HG02642 (cell line): ENCODE measurements at regions not wholly inside any gene's neighbourhood (a gene's known extent, or its start where the extent isn't known, plus 50 kb on each side); places are given as distances from the start of the nearest gene placed in this dataset.
"Not testable (repeated sequence)": the region's sequence is repeated elsewhere in the genome, so short reads cannot be mapped to it uniquely, and the experiment has no call there.

Experiments
- ATAC-seq: cut with Tn5 transposase; IDR thresholded peaks from one replicate; pipeline ENCODE4 v1.9.1; 2021; ENCODE audit warnings: mild to moderate bottlenecking; ENCODE audit not compliant: unreplicated experiment, poor library complexity

DNA sequence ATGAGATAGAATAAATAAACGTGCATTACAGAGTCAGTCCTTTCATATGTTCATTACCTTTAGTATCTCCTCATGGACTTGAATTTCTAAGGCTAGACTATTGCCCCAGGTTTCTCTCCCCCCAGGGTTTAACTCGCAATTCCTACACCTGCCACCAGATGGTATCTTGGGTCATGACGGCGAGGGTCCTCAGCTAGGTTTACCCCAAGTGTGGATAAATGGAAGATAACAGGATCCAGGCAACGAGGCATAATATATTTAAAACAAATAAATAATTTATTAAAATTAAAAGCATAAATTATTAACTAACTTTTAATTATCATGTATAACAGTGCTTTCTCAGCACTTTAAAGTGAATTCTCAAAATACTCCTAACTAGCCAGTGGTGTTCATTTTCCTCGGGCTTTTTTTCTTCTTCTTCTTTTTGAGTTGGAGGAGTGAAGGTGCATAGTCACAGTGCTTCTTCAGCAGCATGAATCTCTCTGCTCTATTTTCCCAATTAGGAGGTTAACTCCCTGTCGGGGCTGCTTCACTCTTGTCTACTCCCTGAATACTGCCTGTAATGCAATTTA is 243.5 kb upstream of the CAND1 start:
- peak; percentile 88 for ATAC-seq

DNA sequence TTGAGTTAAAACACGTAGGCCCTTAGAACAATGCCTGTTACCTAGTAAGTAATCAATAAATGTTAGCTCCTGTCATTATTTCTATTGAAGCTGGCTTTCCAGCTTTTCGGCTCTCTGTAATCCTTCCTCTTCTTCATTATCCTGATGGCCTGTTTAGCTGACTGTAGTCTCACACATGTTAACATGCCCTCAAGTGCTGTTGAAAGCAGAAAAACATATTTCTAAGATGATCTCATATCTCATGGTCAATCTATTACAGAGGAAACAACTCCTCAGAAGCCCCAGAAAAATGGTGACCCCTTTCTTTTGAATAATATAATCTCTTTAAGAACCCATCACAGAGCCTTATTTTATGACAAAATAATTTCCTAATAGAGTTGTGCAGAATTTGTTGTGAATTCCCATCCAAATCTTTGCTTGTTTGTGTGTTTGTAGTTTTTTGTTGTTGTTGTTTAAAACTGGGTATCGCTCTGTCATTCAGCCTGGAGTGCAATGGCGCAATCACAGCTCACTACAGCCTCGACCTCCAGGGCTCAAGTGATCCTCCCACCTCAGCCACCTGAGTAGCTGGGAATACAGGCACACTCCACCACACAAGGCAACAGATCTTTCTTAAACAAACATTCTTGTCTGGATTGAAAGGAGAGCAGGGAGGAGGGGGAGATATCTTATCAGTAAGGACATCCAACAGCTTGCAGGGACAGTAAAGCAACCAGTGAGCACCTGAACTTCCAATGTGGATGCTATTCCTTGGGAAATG is 242.5 kb upstream of the CAND1 start:
- no peak for ATAC-seq

- no peak for ATAC-seq
These were observed 240.6 kb upstream of the CAND1 start for GRCh38 chr12:67028529-67028928.

DNA sequence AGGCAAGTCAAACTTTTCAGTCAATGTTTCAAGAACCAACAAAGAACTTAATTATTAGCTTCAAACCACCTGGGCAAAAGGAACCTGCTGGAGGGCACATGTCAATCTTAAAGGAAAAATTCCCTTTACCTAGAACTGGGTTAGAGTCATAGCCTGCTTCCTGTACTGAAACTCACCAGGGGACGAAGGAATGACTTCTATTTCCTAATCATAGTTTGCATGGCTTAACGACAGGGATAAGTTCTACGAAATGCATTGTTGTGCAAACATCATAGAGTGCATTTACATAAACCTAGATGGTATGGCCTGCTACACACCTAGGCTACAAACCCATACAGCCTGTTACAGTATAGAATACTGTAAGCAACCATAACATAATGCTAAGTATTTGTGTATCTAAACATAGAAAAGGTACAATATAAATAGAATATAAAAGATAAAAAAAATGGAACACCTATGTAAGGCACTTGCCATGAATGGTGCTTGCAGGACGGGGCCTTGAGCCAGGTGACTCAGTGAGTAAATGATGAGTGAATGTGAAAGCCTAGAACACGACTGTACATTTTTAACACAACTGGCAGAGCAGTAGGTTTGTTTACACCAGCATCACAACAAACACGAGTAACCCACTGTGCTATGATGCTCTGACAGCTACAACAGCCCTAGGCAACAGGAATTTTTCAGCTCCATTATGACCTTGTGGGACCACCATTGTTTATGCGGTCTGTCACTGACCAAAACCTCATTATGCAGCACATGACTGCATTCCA is 234.9 kb upstream of the CAND1 start:
- ATAC-seq = no peak

- ATAC-seq = no peak
These were observed 234.0 kb upstream of the CAND1 start for GRCh38 chr12:67035121-67035520.

DNA sequence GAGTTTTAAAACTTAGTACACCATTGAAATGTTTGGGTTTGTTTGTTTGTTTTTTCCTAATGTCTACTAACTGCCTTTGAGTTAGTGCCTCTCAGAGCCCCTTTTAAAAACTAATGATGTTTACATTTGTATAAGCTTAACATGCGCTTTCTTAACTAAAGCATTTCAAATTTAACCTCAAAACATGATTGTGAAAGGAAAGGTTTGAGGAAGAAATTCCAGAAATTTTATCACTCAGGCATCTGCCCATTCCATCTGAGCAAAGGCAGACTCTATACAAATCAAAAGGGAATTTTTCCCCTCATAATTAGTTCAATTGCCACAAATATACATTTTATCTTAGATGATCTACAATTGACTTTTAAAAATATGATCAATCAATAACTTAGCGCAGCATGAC is 230.7 kb upstream of the CAND1 start:
- ATAC-seq = no peak

- no peak for ATAC-seq
These were observed 228.9 kb upstream of the CAND1 start for GRCh38 chr12:67039995-67040860.

DNA sequence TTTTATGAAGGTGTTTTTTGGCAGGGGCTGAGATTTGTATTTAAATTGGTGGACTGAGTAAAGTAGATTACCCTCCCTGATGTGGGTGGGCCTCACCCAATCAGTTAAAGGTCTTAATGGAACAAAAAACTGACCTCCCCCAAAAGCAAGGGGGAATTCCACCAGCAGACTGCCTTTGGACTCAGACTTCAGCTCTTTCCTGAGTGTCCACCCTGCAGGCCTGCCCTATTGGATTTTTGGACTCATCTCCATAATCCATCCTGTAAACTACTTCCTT is 228.4 kb upstream of the CAND1 start:
- no peak for ATAC-seq

- ATAC-seq = no peak
These were observed 226.4 kb upstream of the CAND1 start for GRCh38 chr12:67042697-67043131.

DNA sequence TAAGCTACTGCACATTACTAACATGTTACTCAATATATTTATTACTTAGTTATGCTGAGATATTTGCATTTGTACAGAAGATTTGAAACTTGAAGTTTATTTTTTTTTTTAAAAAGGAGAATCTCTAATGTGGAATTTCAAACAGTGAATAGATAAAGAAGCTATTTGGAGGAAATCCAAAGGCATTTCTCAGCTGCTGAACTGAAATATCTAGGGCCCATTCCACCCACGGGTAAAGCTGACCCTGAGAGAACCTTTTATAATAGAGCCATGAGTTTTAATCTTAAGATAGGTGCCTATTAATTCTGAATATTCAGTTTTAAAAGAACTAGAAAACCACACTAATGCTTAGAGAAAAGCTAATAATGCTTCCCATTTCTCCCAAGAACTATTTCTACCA is 225.4 kb upstream of the CAND1 start:
- no peak for ATAC-seq

DNA sequence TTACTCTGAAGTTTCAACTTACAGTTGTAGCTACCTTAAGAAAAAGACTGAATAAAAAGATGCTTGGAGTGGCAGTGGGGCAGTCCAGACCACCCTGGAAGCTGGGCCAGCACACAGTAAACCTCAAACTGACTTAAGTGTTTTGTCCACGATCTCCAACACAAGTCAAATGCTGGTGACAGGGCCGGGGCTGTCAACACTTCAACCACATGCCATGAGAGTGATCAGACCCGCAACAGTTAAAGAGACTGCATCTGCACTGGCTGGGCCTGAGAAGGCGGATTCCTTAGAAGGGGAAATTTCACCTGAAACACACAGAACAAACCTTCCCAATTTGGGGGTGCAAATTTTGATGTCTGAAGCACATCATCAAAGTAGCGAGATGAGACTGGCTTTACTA is 223.5 kb upstream of the CAND1 start:
- ATAC-seq = no peak

DNA sequence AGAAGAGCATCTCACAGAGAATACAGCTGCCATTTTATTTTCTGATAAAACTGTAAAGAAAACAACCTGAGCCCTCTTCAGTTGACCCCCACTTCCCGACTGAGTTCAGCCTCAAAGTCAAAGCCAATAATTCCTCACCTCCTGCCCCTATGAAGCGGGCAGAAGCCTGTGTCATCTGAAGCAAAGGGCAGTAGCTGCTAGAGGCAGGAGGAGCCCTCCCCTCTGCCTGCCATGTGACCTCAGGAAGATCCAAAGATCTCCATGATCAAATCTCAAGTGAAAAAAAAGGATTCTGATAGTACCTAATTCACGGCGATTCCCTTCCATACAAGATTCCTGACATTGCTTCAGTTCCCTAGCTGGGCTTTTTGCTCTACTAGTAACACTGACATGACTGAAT is 223.1 kb upstream of the CAND1 start:
- ATAC-seq = no peak

DNA sequence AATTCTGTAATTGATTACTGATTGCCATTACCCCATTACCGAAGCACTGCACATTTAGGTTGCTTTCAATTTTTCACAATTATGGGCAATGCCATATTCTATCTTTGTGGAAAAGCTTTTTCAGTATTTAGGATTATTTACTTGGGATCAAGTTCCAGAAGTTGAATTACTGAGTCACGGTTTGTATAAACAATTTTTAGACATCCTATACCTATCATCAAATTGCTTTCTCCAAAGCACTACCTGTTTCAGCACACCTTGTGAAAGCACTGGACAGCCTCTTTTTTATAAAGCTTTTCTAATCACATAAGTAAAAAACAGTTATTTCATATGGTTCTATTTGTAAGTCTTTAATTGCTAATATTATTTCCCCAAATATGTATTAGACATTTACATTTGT is 221.5 kb upstream of the CAND1 start:
- no peak for ATAC-seq

DNA sequence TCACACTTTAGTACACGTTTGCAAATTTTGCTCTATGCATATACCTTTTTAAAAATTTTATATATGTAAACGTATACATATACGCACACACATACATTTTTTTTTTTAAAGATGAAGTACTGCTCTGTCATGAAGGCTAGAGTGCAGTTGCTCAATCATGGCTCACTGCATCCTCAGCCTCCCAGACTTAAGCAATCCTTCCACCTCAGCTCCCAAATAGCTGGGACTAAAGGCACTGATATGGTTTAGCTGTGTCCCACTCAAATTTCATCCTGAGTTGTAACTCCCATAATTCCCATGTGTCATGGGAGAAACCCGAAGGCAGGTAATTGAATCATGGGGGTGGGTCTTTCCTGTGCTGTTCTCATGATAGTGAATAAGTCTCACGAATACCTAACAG is 220.8 kb upstream of the CAND1 start:
- ATAC-seq = no peak

GRCh38 chr12:67049199-67049598 is 220.0 kb upstream of the CAND1 start:
- not testable (repeated sequence) for ATAC-seq

- ATAC-seq = no peak
These were observed 216.2 kb upstream of the CAND1 start for GRCh38 chr12:67052981-67053380.

DNA sequence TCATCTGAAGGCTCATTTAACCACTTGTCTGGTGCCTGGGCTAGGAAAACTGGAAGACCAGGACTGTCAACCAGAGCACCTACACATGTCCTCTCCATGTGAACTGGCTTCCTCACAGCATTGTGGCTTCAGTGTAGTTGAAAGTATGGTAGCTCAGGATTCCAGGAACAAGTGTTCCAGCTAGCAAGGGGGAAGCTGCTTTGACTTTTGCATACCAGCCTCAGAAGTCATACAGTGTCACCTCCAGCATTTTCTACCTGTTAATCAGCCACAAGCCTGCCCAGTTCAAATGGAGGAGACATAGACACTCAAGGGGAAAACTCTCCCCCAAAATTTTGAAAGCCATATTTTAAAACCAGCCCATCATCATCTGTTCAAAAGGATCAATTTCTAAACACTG is 212.8 kb upstream of the CAND1 start:
- ATAC-seq = no peak

- no peak for ATAC-seq
These were observed 212.1 kb upstream of the CAND1 start for GRCh38 chr12:67057072-67057471.

- no peak for ATAC-seq
These were observed 207.0 kb upstream of the CAND1 start for GRCh38 chr12:67062193-67062592.

- ATAC-seq = no peak
These were observed 201.5 kb upstream of the CAND1 start for GRCh38 chr12:67067453-67068203.
